DMS114 treated with DMSO at 0.1 percent for 48 hours (cell line): ENCODE measurements at regions not wholly inside any gene's neighbourhood (a gene's known extent, or its start where the extent isn't known, plus 50 kb on each side); places are given as distances from the start of the nearest gene placed in this dataset.
"Not testable (repeated sequence)": the region's sequence is repeated elsewhere in the genome, so short reads cannot be mapped to it uniquely, and the experiment has no call there.

Source experiments
- DNase-seq: peaks from one replicate; lab custom pipeline; 2025; ENCODE audit not compliant: unreplicated experiment; lab: John Stamatoyannopoulos, UW

- not testable (repeated sequence) for DNase-seq
Observed at GRCh38 chr16:29330623-29331022, 75.9 kb downstream of the NPIPB11 start.

- DNase-seq = not testable (repeated sequence)
Observed at GRCh38 chr16:29328528-29328927, 78.0 kb downstream of the NPIPB11 start.

- not testable (repeated sequence) for DNase-seq
Observed at GRCh38 chr16:29327631-29328408, 78.7 kb downstream of the NPIPB11 start.

DNA sequence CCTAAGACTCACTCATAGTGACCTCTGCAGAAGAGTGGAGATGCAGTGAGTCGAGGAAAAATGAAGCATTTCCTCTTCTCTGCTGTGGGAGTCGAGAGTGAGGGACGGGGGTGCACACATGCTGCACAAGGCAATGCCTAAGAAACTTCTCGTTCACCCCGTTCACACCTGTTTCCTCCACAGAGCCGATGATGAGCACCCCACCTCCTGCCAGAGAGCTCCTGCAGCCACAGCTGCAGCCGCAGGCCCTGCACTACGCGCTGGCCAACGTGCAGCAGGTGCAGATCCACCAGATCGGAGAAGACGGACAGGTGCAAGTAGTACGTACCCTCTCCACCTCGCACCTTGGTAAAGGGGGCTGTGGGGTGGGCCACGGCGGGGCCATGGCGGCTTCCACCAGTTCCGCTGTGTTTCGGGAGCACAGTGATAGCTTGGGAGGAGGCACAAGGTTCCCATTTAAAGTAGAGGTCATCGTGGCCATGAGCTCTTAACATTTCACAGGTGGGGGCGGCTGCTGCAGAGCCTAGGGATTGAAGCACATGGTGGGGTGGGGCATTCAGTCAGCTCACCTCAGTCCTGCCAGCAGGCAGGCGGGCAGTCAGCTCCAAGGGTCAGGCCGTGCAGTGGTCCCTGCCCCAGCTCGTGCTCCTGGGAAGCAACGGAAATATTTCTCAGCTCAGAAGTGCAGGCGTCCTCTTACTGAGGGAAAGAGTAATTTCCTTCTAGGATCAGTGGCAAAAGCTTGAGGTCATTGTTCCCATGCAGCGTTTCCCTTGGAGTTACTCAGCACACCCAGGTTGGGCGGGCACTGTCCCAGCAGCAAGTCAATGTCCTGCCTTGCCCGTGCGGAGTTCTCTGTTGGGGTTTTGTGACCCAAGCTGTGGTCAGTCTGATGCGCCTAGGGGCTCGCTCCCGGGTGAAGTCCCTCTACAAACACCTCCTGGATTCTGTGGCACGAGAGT lies 80.1 kb downstream of the NPIPB11 start:
- not testable (repeated sequence) for DNase-seq

GRCh38 chr16:29323725-29324124 lies 82.8 kb downstream of the NPIPB11 start:
- not testable (repeated sequence) for DNase-seq

DNA sequence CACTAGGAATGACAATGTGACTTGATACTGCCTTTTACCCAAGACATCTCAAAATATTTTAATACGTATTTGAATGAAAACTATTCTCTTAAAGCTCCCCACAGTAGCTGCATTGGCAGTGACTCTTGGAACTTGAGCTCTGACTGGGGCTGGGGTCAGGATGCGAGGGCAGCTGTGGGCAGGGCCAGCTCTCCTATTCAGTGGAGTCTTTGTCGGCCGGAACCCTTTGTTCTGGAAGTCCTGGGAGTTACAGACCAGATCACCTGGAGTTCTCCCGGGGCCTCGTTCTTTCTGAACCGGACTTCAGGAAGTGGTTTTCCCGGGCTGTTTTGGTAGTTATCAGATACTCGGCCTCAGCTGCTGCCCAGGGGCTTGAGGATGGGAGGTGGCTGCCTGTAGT lies 84.9 kb downstream of the NPIPB11 start:
- DNase-seq = no peak

DNA sequence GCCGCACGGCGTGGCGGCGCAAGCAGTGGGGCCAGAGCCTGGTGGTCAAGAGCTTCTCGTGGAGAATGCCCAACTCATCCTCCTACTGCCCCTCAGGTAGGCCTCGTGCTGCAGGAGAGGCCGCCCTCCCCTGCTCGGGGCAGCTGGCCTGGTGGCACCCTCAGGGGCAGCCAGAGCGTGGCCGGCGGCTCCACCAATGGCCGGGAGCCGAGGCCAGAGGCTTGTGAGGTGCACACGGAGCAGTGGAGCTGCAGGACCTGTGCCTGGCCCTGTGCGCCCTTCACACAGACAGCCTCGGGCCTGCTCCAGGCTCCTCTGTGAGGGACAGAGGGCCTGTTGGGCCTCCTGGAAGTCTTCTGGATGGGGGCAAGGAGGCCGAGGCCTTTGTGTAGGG lies 85.5 kb downstream of the NPIPB11 start:
- DNase-seq = no peak

DNA sequence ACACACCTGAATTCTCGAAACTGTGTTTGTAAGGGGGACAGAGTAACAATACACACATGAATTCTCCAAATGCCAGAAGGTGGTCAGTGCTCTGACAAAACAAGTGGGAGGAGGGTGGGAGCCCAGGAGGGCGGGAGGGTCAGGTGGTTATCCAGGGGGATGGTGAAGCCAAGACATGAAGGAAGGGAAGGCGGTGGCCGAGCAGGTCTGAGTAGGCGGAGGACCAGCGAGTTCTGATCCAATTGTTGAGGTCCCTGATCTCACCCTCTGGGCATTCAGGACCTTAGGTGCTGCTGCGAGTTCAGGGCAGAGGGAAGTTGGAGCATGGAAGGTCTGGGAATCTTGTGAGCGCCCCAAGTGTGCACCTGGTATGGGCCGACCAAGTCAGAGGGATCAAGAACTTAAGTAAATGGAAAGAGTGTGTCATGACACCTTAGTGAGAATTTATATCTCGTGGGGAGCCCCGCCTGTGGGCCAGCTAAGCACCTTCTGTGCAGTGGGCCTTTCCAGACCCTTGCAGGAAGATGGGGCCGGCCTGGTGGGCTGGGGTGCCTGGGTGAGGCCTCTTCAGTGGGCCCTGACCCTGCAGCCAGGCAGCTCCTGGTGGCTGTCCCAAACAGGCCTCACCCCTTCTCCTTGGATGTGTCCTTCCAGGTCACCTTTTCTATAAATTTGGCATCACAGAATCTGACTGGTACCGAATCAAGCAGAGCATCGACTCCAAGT lies 86.1 kb downstream of the NPIPB11 start:
- no peak for DNase-seq

DNA sequence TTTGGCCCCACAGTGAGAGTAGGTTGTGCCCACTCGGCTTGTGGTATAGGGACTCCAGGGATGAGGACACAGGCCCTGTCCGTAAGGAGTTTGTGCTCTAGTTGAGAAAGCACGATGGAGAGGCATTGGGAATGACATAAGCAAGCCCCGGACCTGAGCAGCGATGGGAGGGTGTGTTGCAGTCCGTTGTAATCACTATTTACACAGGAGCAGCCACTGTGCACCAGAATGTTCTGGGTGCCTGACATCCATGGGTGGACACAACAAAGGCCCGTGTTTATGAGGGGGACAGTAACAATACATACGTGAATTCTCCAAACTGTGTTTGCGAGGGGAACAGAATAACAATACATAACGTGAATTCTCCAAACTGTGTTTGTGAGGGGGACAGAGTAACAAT lies 86.8 kb downstream of the NPIPB11 start:
- no peak for DNase-seq

GRCh38 chr16:29318561-29318968 lies 87.9 kb downstream of the NPIPB11 start:
- not testable (repeated sequence) for DNase-seq

- no peak for DNase-seq
Observed at GRCh38 chr16:29318037-29318436, 88.5 kb downstream of the NPIPB11 start.

- no peak for DNase-seq
Observed at GRCh38 chr16:29317269-29317668, 89.2 kb downstream of the NPIPB11 start.

GRCh38 chr16:29316761-29317183 lies 89.7 kb downstream of the NPIPB11 start:
- DNase-seq = no peak

- no peak for DNase-seq
Observed at GRCh38 chr16:29315916-29316517, 90.5 kb downstream of the NPIPB11 start.

- no peak for DNase-seq
Observed at GRCh38 chr16:29315046-29315445, 91.5 kb downstream of the NPIPB11 start.

GRCh38 chr16:29314292-29314934 lies 92.1 kb downstream of the NPIPB11 start:
- no peak for DNase-seq

DNA sequence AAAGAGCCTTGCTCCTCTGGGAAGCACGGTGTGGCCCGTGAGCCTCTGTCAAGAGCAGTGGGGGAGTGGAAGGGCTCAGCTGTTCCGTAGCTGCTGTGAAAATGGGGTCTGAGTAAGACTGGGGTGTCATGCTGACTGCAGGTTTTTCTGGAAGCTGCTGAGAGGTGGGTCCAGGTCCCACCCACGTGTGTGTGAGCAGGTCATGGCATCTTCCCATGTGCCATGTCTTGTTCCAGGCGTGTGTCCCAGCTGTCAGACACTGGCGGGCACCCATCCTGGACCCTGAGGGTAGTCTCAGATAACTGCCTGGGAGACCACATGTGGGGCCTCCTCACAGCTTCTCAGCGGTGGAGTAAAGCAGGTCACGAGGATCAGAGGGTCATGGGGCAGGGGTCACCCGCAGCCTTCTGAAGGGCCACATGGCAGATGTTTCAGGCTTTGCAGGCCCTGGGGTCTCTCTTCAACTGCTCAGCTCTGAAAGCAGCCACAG lies 92.9 kb downstream of the NPIPB11 start:
- no peak for DNase-seq

DNA sequence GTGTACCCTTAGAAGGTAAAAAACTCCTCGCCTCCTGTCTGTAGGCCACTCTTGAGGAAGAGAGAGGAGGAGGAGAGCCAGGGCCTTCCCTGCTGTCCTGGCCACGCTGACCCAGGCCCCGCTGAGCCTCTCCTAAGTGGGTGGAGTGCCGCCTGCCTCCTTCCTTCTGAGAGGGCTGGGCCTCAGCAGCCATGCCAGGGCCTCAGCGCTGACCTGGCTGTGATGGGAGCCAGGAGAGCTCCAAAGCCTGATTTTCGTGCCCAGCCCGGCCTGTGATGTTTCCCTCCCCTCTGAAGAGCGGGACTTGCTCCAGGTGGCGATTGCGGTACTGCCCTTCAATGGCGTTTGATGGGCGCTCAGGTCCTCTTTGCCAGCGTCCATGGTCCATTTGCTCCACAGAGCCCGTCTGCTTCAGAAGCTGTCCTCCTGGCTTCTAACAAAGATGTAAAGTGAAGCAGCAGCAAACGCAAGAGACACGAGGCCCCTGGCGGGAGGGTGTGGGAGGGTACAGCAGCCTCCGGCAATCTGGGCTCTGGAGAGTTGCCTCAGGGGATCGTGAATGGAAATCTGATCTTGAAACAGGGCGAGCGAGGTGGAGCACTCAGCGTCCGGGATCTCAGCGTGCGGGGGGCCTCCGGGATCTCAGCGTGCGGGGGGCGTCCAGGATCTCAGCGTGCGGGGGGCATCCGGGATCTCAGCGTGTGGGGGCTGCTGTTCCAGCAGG lies 93.5 kb downstream of the NPIPB11 start:
- no peak for DNase-seq

- not testable (repeated sequence) for DNase-seq
Observed at GRCh38 chr16:29312345-29312675, 94.2 kb downstream of the NPIPB11 start.
